ENCODE measurements at regions not wholly inside any gene's neighbourhood (a gene's known extent, or its start where the extent isn't known, plus 50 kb on each side); places are given as distances from the start of the nearest gene placed in this dataset.

- no peak for DNase-seq
These were observed 278.7 kb upstream of the TARS1 start for GRCh38 chr5:33162057-33162456.

- DNase-seq, result peak; percentile 27
These were observed 274.2 kb upstream of the TARS1 start for GRCh38 chr5:33166522-33166921.

GRCh38 chr5:33166948-33167347 lies 273.8 kb upstream of the TARS1 start:
- no peak for DNase-seq

- no peak for DNase-seq
These were observed 273.2 kb upstream of the TARS1 start for GRCh38 chr5:33167541-33167940.

- peak; percentile 54 for DNase-seq
These were observed 270.4 kb upstream of the TARS1 start for GRCh38 chr5:33170411-33170810.

- no peak for DNase-seq
These were observed 266.4 kb upstream of the TARS1 start for GRCh38 chr5:33174383-33174782.

- no peak for DNase-seq
These were observed 261.5 kb upstream of the TARS1 start for GRCh38 chr5:33179301-33179700.

GRCh38 chr5:33180900-33181299 lies 259.9 kb upstream of the TARS1 start:
- DNase-seq, result peak; percentile 56

- DNase-seq, result peak; percentile 33
These were observed 257.8 kb upstream of the TARS1 start for GRCh38 chr5:33182986-33183385.

- DNase-seq, result peak; percentile 84
These were observed 256.4 kb upstream of the TARS1 start for GRCh38 chr5:33184367-33184766.

- DNase-seq, result no peak
These were observed 252.7 kb upstream of the TARS1 start for GRCh38 chr5:33188089-33188488.

- no peak for DNase-seq
These were observed 245.9 kb upstream of the TARS1 start for GRCh38 chr5:33194914-33195313.

- no peak for DNase-seq
These were observed 245.2 kb upstream of the TARS1 start for GRCh38 chr5:33195431-33196165.

- DNase-seq, result no peak
These were observed 241.9 kb upstream of the TARS1 start for GRCh38 chr5:33198836-33199235.

- peak; percentile 58 for DNase-seq
These were observed 236.8 kb upstream of the TARS1 start for GRCh38 chr5:33203931-33204330.

GRCh38 chr5:33205079-33205478 lies 235.7 kb upstream of the TARS1 start:
- no peak for DNase-seq

- peak; percentile 17 for DNase-seq
These were observed 234.9 kb upstream of the TARS1 start for GRCh38 chr5:33205727-33206410.

GRCh38 chr5:33206962-33207506 lies 233.7 kb upstream of the TARS1 start:
- DNase-seq, result no peak

GRCh38 chr5:33209252-33209651 lies 231.5 kb upstream of the TARS1 start:
- no peak for DNase-seq

GRCh38 chr5:33210221-33210620 lies 230.5 kb upstream of the TARS1 start:
- peak; percentile 46 for DNase-seq

- DNase-seq, result no peak
These were observed 229.8 kb upstream of the TARS1 start for GRCh38 chr5:33210978-33211377.

GRCh38 chr5:33212439-33212838 lies 228.3 kb upstream of the TARS1 start:
- DNase-seq, result no peak

- peak; percentile 92 for DNase-seq
These were observed 227.9 kb upstream of the TARS1 start for GRCh38 chr5:33212900-33213299.

GRCh38 chr5:33223563-33224284 lies 217.0 kb upstream of the TARS1 start:
- DNase-seq, result no peak

Data from hematopoietic multipotent progenitor cell treated with erythropoietin and hydrocortisone succinate and interleukin-3 and kit ligand, for 4 days (in vitro differentiated cells).